ENCODE measurements at regions not wholly inside any gene's neighbourhood (a gene's known extent, or its start where the extent isn't known, plus 50 kb on each side); places are given as distances from the start of the nearest gene placed in this dataset.

- no peak for FAIRE-seq
These were observed 113.7 kb upstream of the NCK2 start for GRCh38 chr2:105631011-105631410.

GRCh38 chr2:105629634-105630033 lies 115.1 kb upstream of the NCK2 start:
- Histone ChIP-seq H2AFZ (ENCODE audit: control insufficient read depth, low read length) (no peak overlapping the region), H3K27ac (ENCODE audit: control insufficient read depth, insufficient read depth, low read length) (no peak overlapping the region), H3K36me3 (ENCODE audit: control insufficient read depth in 2 of 2, extremely low read depth in 1 of 2, insufficient read depth in 2 of 2, low read length in 2 of 2) (no peaks in the 10 kb centered on the region), H3K9me3 (ENCODE audit: control insufficient read depth, low read depth, low read length) (no peaks in the 10 kb centered on the region), H3K4me1 (ENCODE audit: control insufficient read depth, extremely low read depth, insufficient read depth, low read length) (no peaks in the 10 kb centered on the region), H3K27me3 (ENCODE audit: control insufficient read depth, extremely low read depth, insufficient read depth, low read length) (peaks cover 9% of the 10 kb centered on the region), H3K79me2 (ENCODE audit: control insufficient read depth, insufficient read depth, low read length) (no peaks in the 10 kb centered on the region), H3K4me2 (ENCODE audit: control insufficient read depth, extremely low read depth, insufficient read depth, low read depth, low read length) (no peak overlapping the region), H3K9me1 (ENCODE audit: control insufficient read depth, extremely low read depth, insufficient read depth, low read length) (peaks cover 2% of the 10 kb centered on the region), H3K4me3 (ENCODE audit: control insufficient read depth in 2 of 3, extremely low read depth in 1 of 3, insufficient read depth in 2 of 3, low read depth in 1 of 3, low read length in 3 of 3) (no peak overlapping the region), H4K20me1 (ENCODE audit: control insufficient read depth, extremely low read depth, insufficient read depth, low read length) (no peaks in the 10 kb centered on the region), H3K9ac (ENCODE audit: control insufficient read depth, extremely low read depth, insufficient read depth, low read length) (no peak overlapping the region)
- FAIRE-seq (no peak), DNase-seq (ENCODE audit: low read depth, low spot score) (no peak)
- dilution Hi-C loops (cut with MboI; ENCODE audit: extremely low pct_ligation_motif_present, low sequenced_read_pairs), result no loop called here
- TF ChIP-seq CTCF (optimal IDR thresholded peaks at IDR 0.05 in 1 of 3, IDR thresholded peaks at IDR 0.05 in 1 of 3, conservative IDR thresholded peaks at IDR 0.05 in 1 of 3; ENCODE audit: extremely low read depth in 1 of 3, insufficient read depth in 2 of 3, low read length in 3 of 3), result no peak
- no peak for TF ChIP-seq EZH2 (IDR thresholded peaks at IDR 0.05; ENCODE audit: low read length)

More at GRCh38 chr2:105631011-105631410, 113.7 kb upstream of the NCK2 start:
- H3K79me2 ChIP-seq (ENCODE audit: control insufficient read depth, insufficient read depth, low read length), result no peaks in the 10 kb centered on the region
- H3K4me1 ChIP-seq (ENCODE audit: control insufficient read depth, extremely low read depth, insufficient read depth, low read length), result no peaks in the 10 kb centered on the region
- H3K9me1 ChIP-seq (ENCODE audit: control insufficient read depth, extremely low read depth, insufficient read depth, low read length), result no peaks in the 10 kb centered on the region
- peaks cover 10% of the 10 kb centered on the region for H3K27me3 ChIP-seq (ENCODE audit: control insufficient read depth, extremely low read depth, insufficient read depth, low read length)
- H3K4me3 ChIP-seq (ENCODE audit: control insufficient read depth in 2 of 3, extremely low read depth in 1 of 3, insufficient read depth in 2 of 3, low read depth in 1 of 3, low read length in 3 of 3), result no peak overlapping the region
- no peak overlapping the region for H3K9ac ChIP-seq (ENCODE audit: control insufficient read depth, extremely low read depth, insufficient read depth, low read length)
- dilution Hi-C loops (cut with MboI; ENCODE audit: extremely low pct_ligation_motif_present, low sequenced_read_pairs), result no loop called here
- no peaks in the 10 kb centered on the region for H3K9me3 ChIP-seq (ENCODE audit: control insufficient read depth, low read depth, low read length)
- H2AFZ ChIP-seq (ENCODE audit: control insufficient read depth, low read length), result no peak overlapping the region
- DNase-seq (ENCODE audit: low read depth, low spot score), result no peak
- H3K27ac ChIP-seq (ENCODE audit: control insufficient read depth, insufficient read depth, low read length), result no peak overlapping the region
- H3K4me2 ChIP-seq (ENCODE audit: control insufficient read depth, extremely low read depth, insufficient read depth, low read depth, low read length), result no peak overlapping the region
- no peaks in the 10 kb centered on the region for H3K36me3 ChIP-seq (ENCODE audit: control insufficient read depth in 2 of 2, extremely low read depth in 1 of 2, insufficient read depth in 2 of 2, low read length in 2 of 2)
- TF ChIP-seq CTCF (optimal IDR thresholded peaks at IDR 0.05 in 1 of 3, IDR thresholded peaks at IDR 0.05 in 1 of 3, conservative IDR thresholded peaks at IDR 0.05 in 1 of 3; ENCODE audit: extremely low read depth in 1 of 3, insufficient read depth in 2 of 3, low read length in 3 of 3) (no peak), EZH2 (IDR thresholded peaks at IDR 0.05; ENCODE audit: low read length) (no peak)
- no peaks in the 10 kb centered on the region for H4K20me1 ChIP-seq (ENCODE audit: control insufficient read depth, extremely low read depth, insufficient read depth, low read length)

All from keratinocyte (primary cell).